Trophoblast cell (in vitro differentiated cells and primary cell): ENCODE measurements at regions not wholly inside any gene's neighbourhood (a gene's known extent, or its start where the extent isn't known, plus 50 kb on each side); places are given as distances from the start of the nearest gene placed in this dataset.

Experiments used
- DNase-seq, 2 donors: peaks; one replicate each; pipeline ENCODE4 v3.0.0-alpha.2; 2016
- H2AFZ ChIP-seq: 2 replicates; pipeline ENCODE4 v1.6.1; 2013; ENCODE audit warnings: low read length, moderate library complexity, mild to moderate bottlenecking; ENCODE audit not compliant: insufficient read depth, poor library complexity
- H2AK5ac ChIP-seq: 2 replicates; pipeline ENCODE4 v1.6.1; 2013; ENCODE audit warnings: mild to moderate bottlenecking, low read length
- H2BK120ac ChIP-seq: 2 replicates; pipeline ENCODE4 v1.6.1; 2013; ENCODE audit warnings: low read length, mild to moderate bottlenecking, moderate library complexity; ENCODE audit not compliant: insufficient read depth, poor library complexity
- H2BK12ac ChIP-seq: 2 replicates; pipeline ENCODE4 v1.6.1; 2013; ENCODE audit warnings: mild to moderate bottlenecking, low read length, moderate library complexity
- H2BK5ac ChIP-seq: 2 replicates; pipeline ENCODE4 v1.6.1; 2013; ENCODE audit warnings: low read length, low read depth, moderate library complexity, mild to moderate bottlenecking; ENCODE audit not compliant: poor library complexity
- H3K14ac ChIP-seq: 2 replicates; pipeline ENCODE4 v1.6.1; 2013; ENCODE audit warnings: mild to moderate bottlenecking, low read length
- H3K18ac ChIP-seq: 2 replicates; pipeline ENCODE4 v1.6.1; 2013; ENCODE audit warnings: mild to moderate bottlenecking, low read length
- H3K23ac ChIP-seq: 2 replicates; pipeline ENCODE4 v1.6.1; 2013; ENCODE audit warnings: low read length
- H3K27ac ChIP-seq: 2 replicates; pipeline ENCODE4 v1.5.1; 2013; ENCODE audit warnings: low read depth, mild to moderate bottlenecking, inconsistent platforms, low read length, moderate library complexity
- H3K27me3 ChIP-seq: 2 replicates; pipeline ENCODE4 v1.6.1; 2013; ENCODE audit warnings: inconsistent platforms, mild to moderate bottlenecking, low read length, moderate library complexity; ENCODE audit not compliant: insufficient read depth
- H3K36me3 ChIP-seq, 2 experiments: 1 replicate in 1 of 2; 2 replicates in 1 of 2; pipeline ENCODE4 v1.6.1; 2013; ENCODE audit warnings: low read length in 2 of 2, mild to moderate bottlenecking in 2 of 2, moderate library complexity in 1 of 2; ENCODE audit not compliant: insufficient read depth in 2 of 2, control insufficient read depth in 1 of 2
- H3K4ac ChIP-seq: 2 replicates; pipeline ENCODE4 v1.6.1; 2013; ENCODE audit warnings: low read depth, mild to moderate bottlenecking, low read length, moderate library complexity
- H3K4me1 ChIP-seq, 2 experiments: 1 replicate in 1 of 2; 2 replicates in 1 of 2; pipeline ENCODE4 v1.6.1; 2013; ENCODE audit warnings: low read length in 2 of 2, mild to moderate bottlenecking in 2 of 2, moderate library complexity in 1 of 2; ENCODE audit not compliant: insufficient read depth in 2 of 2, control insufficient read depth in 1 of 2
- H3K4me2 ChIP-seq: 2 replicates; pipeline ENCODE4 v1.6.1; 2013; ENCODE audit warnings: inconsistent platforms, mild to moderate bottlenecking, low read length, moderate library complexity
- H3K4me3 ChIP-seq: 2 replicates; pipeline ENCODE4 v1.5.1; 2013; ENCODE audit warnings: mild to moderate bottlenecking, low read depth, low read length, inconsistent platforms
- H3K79me1 ChIP-seq: one replicate; pipeline ENCODE4 v1.6.1; 2013; ENCODE audit warnings: low read length
- H3K79me2 ChIP-seq: 2 replicates; pipeline ENCODE4 v1.6.1; 2013; ENCODE audit warnings: low read length, mild to moderate bottlenecking; ENCODE audit not compliant: control insufficient read depth, insufficient read depth, poor library complexity
- H3K9ac ChIP-seq: 2 replicates; pipeline ENCODE4 v1.6.1; 2013; ENCODE audit warnings: mild to moderate bottlenecking, low read length
- H3K9me3 ChIP-seq: 2 replicates; pipeline ENCODE4 v1.6.1; 2013; ENCODE audit warnings: low read depth, mild to moderate bottlenecking, control low read depth, inconsistent platforms, low read length; ENCODE audit not compliant: insufficient read depth
- H4K12ac ChIP-seq: 2 replicates; pipeline ENCODE4 v1.6.1; 2013; ENCODE audit warnings: low read depth, mild to moderate bottlenecking, low read length, moderate library complexity
- H4K8ac ChIP-seq: 2 replicates; pipeline ENCODE4 v1.6.1; 2013; ENCODE audit warnings: low read depth, mild to moderate bottlenecking, low read length, moderate library complexity
- H4K91ac ChIP-seq: one replicate; pipeline ENCODE4 v1.6.1; 2013; ENCODE audit warnings: low read depth, mild to moderate bottlenecking, low read length, moderate library complexity
- WGBS: extraction: QIAGEN DNeasy Blood & Tissue Kit; methylation state at CpG from one replicate; pipeline ENCODE4 v1.1.7; 2013; ENCODE audit warnings: missing lambda C conversion rate; ENCODE audit not compliant: insufficient read length, insufficient coverage; ENCODE audit errors: extremely low coverage; 5-methylcytosine and 5-hydroxymethylcytosine counted together

- no peak overlapping the region for H3K18ac ChIP-seq
- H3K14ac ChIP-seq, result no peak overlapping the region
- H4K91ac ChIP-seq, result no peak overlapping the region
- no peaks in the 10 kb centered on the region for H3K4me1 ChIP-seq
- no peak overlapping the region for H2AK5ac ChIP-seq
- H4K8ac ChIP-seq, result no peak overlapping the region
- no peak overlapping the region for H3K9ac ChIP-seq
- H2BK120ac ChIP-seq, result no peak overlapping the region
- H2BK5ac ChIP-seq, result no peak overlapping the region
- no peaks in the 10 kb centered on the region for H3K27me3 ChIP-seq
- no peak overlapping the region for H4K12ac ChIP-seq
- no peak overlapping the region for H3K4me3 ChIP-seq
- H3K36me3 ChIP-seq, result no peaks in the 10 kb centered on the region
- H2AFZ ChIP-seq, result no peak overlapping the region
- no peaks in the 10 kb centered on the region for H3K79me2 ChIP-seq
- no peak overlapping the region for H3K23ac ChIP-seq
- no CpG with 5 or more reads among the region's 9 CpGs for WGBS
- H3K4me2 ChIP-seq, result no peak overlapping the region
- H2BK12ac ChIP-seq, result no peak overlapping the region
- peak in 1 of 2 donors; percentile 49 for DNase-seq
- no peak overlapping the region for H3K27ac ChIP-seq
- H3K79me1 ChIP-seq, result no peaks in the 10 kb centered on the region
- H3K9me3 ChIP-seq, result no peaks in the 10 kb centered on the region
- no peak overlapping the region for H3K4ac ChIP-seq
Observed at GRCh38 chr2:16142383-16143361, 202.3 kb downstream of the MYCN start.

GRCh38 chr2:16141641-16141921 lies 201.2 kb downstream of the MYCN start:
- Histone ChIP-seq H3K23ac (no peak overlapping the region), H2BK120ac (no peak overlapping the region), H3K36me3 (no peaks in the 10 kb centered on the region), H3K14ac (no peak overlapping the region), H3K4me3 (no peak overlapping the region), H4K12ac (no peak overlapping the region), H3K79me2 (no peaks in the 10 kb centered on the region), H3K18ac (no peak overlapping the region), H3K4me2 (no peak overlapping the region), H2AFZ (no peak overlapping the region), H3K27me3 (no peaks in the 10 kb centered on the region), H2BK5ac (no peak overlapping the region), H3K27ac (no peak overlapping the region), H2BK12ac (no peak overlapping the region), H2AK5ac (no peak overlapping the region), H3K9ac (no peak overlapping the region), H3K4me1 (no peaks in the 10 kb centered on the region), H4K91ac (no peak overlapping the region), H3K79me1 (no peaks in the 10 kb centered on the region), H3K9me3 (no peaks in the 10 kb centered on the region), H4K8ac (no peak overlapping the region), H3K4ac (no peak overlapping the region)
- WGBS, result no CpG with 5 or more reads among the region's 2 CpGs
- peak in 1 of 2 donors; percentile 0 for DNase-seq

GRCh38 chr2:16140771-16141640 lies 200.7 kb downstream of the MYCN start:
- H3K27me3 ChIP-seq, result no peaks in the 10 kb centered on the region

GRCh38 chr2:16139663-16140615 lies 199.6 kb downstream of the MYCN start:
- H3K79me2 ChIP-seq, result no peaks in the 10 kb centered on the region
- no peak overlapping the region for H3K14ac ChIP-seq
- no peaks in the 10 kb centered on the region for H3K36me3 ChIP-seq
- no peak overlapping the region for H3K4me2 ChIP-seq
- H3K18ac ChIP-seq, result no peak overlapping the region
- no peak overlapping the region for H4K12ac ChIP-seq
- H3K9me3 ChIP-seq, result no peaks in the 10 kb centered on the region
- no peak overlapping the region for H3K4me3 ChIP-seq
- H3K27me3 ChIP-seq, result no peaks in the 10 kb centered on the region
- no peak overlapping the region for H2BK120ac ChIP-seq
- no peak overlapping the region for H3K27ac ChIP-seq
- no peak overlapping the region for H2BK5ac ChIP-seq
- H2BK12ac ChIP-seq, result no peak overlapping the region
- no CpG with 5 or more reads among the region's 9 CpGs for WGBS
- no peak overlapping the region for H3K9ac ChIP-seq
- no peak overlapping the region for H2AK5ac ChIP-seq
- no peak overlapping the region for H2AFZ ChIP-seq
- no peak overlapping the region for H3K23ac ChIP-seq
- H3K79me1 ChIP-seq, result no peaks in the 10 kb centered on the region
- no peak overlapping the region for H4K8ac ChIP-seq
- H4K91ac ChIP-seq, result no peak overlapping the region
- H3K4ac ChIP-seq, result no peak overlapping the region
- no peak for DNase-seq
- no peaks in the 10 kb centered on the region for H3K4me1 ChIP-seq

More at GRCh38 chr2:16140771-16141640, 200.7 kb downstream of the MYCN start:
- Histone ChIP-seq H2AFZ (no peak overlapping the region), H3K9me3 (no peaks in the 10 kb centered on the region), H2BK120ac (no peak overlapping the region), H4K12ac (no peak overlapping the region), H2BK5ac (no peak overlapping the region), H3K27ac (no peak overlapping the region), H3K23ac (no peak overlapping the region), H2AK5ac (no peak overlapping the region), H3K36me3 (no peaks in the 10 kb centered on the region), H3K79me2 (no peaks in the 10 kb centered on the region), H3K4me1 (no peaks in the 10 kb centered on the region), H3K9ac (no peak overlapping the region), H4K91ac (no peak overlapping the region), H3K4me2 (no peak overlapping the region), H3K4me3 (no peak overlapping the region), H4K8ac (no peak overlapping the region), H2BK12ac (no peak overlapping the region), H3K4ac (no peak overlapping the region), H3K14ac (no peak overlapping the region), H3K18ac (no peak overlapping the region), H3K79me1 (no peaks in the 10 kb centered on the region)
- DNase-seq, result no peak
- WGBS, result no CpG with 5 or more reads among the region's 7 CpGs
